GM23338 (cell line): ENCODE measurements at regions not wholly inside any gene's neighbourhood (a gene's known extent, or its start where the extent isn't known, plus 50 kb on each side); places are given as distances from the start of the nearest gene placed in this dataset.

Experiments
- EZH2 ChIP-seq: fragments of 200-600 bp; sonication (generic); IDR thresholded peaks from one replicate; pipeline ENCODE4 v1.8.0; 2017; ENCODE audit warnings: antibody characterized with exemption, mild to moderate bottlenecking, low read depth; ENCODE audit not compliant: unreplicated experiment
- EZH2phosphoT487 ChIP-seq: fragments of 200-600 bp; sonication (generic); IDR thresholded peaks from one replicate; pipeline ENCODE4 v1.8.1; 2018; ENCODE audit warnings: antibody characterized with exemption; ENCODE audit not compliant: unreplicated experiment
- NANOG ChIP-seq: IDR thresholded peaks from 2 replicates; pipeline ENCODE4 v1.6.1; 2016; ENCODE audit warnings: antibody characterized with exemption, borderline replicate concordance
- POLR2AphosphoS5 ChIP-seq: IDR thresholded peaks from 2 replicates; pipeline ENCODE4 v1.6.1; 2016; ENCODE audit warnings: antibody characterized with exemption, low read depth
- TF ChIP-seq, protein P1 (sequence below), 2 experiments: fragments of 200-600 bp in 1 of 2; sonication (generic) in 1 of 2; conservative IDR thresholded peaks; 2 replicates each; pipeline versions ENCODE4 v1.5.1 to v1.6.1; 2016 to 2017; ENCODE audit warnings: antibody characterized with exemption in 2 of 2, low read depth in 2 of 2, mild to moderate bottlenecking in 2 of 2, moderate library complexity in 1 of 2
- TF ChIP-seq, protein P2 (sequence below): IDR thresholded peaks from one replicate; pipeline ENCODE4 v1.6.1; 2018; ENCODE audit warnings: antibody characterized with exemption; ENCODE audit not compliant: unreplicated experiment

DNA sequence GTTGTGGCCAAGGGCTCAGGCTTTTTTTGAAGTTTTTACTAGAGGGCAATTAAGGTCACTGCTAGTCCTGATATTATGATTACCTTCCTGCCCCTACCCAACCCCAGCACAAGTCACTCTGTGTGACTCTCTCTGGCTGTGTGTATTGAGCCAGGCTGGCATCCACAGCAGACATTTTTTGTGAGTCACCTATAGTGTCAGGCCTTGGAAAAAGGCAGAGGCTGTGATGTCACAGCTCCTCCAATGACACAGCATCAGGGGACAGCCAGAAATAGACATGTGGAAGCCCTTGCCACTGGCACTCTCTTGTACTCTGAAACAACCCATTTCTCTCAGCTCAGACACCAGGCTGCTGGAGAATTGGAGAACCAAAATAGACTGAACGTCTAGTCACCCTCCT is 145.4 kb downstream of the NMUR2 start:
- TF ChIP-seq, protein P1, sequence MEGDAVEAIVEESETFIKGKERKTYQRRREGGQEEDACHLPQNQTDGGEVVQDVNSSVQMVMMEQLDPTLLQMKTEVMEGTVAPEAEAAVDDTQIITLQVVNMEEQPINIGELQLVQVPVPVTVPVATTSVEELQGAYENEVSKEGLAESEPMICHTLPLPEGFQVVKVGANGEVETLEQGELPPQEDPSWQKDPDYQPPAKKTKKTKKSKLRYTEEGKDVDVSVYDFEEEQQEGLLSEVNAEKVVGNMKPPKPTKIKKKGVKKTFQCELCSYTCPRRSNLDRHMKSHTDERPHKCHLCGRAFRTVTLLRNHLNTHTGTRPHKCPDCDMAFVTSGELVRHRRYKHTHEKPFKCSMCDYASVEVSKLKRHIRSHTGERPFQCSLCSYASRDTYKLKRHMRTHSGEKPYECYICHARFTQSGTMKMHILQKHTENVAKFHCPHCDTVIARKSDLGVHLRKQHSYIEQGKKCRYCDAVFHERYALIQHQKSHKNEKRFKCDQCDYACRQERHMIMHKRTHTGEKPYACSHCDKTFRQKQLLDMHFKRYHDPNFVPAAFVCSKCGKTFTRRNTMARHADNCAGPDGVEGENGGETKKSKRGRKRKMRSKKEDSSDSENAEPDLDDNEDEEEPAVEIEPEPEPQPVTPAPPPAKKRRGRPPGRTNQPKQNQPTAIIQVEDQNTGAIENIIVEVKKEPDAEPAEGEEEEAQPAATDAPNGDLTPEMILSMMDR (conservative IDR thresholded peaks at IDR 0.05; ENCODE audit: low read depth in 2 of 2) = no peak
- TF ChIP-seq EZH2 (no peak), EZH2phosphoT487 (no peak), POLR2AphosphoS5 (no peak), NANOG (no peak)
- TF ChIP-seq, protein P2, sequence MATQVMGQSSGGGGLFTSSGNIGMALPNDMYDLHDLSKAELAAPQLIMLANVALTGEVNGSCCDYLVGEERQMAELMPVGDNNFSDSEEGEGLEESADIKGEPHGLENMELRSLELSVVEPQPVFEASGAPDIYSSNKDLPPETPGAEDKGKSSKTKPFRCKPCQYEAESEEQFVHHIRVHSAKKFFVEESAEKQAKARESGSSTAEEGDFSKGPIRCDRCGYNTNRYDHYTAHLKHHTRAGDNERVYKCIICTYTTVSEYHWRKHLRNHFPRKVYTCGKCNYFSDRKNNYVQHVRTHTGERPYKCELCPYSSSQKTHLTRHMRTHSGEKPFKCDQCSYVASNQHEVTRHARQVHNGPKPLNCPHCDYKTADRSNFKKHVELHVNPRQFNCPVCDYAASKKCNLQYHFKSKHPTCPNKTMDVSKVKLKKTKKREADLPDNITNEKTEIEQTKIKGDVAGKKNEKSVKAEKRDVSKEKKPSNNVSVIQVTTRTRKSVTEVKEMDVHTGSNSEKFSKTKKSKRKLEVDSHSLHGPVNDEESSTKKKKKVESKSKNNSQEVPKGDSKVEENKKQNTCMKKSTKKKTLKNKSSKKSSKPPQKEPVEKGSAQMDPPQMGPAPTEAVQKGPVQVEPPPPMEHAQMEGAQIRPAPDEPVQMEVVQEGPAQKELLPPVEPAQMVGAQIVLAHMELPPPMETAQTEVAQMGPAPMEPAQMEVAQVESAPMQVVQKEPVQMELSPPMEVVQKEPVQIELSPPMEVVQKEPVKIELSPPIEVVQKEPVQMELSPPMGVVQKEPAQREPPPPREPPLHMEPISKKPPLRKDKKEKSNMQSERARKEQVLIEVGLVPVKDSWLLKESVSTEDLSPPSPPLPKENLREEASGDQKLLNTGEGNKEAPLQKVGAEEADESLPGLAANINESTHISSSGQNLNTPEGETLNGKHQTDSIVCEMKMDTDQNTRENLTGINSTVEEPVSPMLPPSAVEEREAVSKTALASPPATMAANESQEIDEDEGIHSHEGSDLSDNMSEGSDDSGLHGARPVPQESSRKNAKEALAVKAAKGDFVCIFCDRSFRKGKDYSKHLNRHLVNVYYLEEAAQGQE = no peak
